Esophagus mucosa (tissue), 1 donor: ENCODE measurements at regions not wholly inside any gene's neighbourhood (a gene's known extent, or its start where the extent isn't known, plus 50 kb on each side); places are given as distances from the start of the nearest gene placed in this dataset.

Source experiments
- ATAC-seq: fragments of 200-7000 bp; cut with Tn5 transposase; one replicate; pipeline ENCODE4 v1.9.1; 2020
- donor health status: DM: yes; HTN: yes; CAD: no.

DNA sequence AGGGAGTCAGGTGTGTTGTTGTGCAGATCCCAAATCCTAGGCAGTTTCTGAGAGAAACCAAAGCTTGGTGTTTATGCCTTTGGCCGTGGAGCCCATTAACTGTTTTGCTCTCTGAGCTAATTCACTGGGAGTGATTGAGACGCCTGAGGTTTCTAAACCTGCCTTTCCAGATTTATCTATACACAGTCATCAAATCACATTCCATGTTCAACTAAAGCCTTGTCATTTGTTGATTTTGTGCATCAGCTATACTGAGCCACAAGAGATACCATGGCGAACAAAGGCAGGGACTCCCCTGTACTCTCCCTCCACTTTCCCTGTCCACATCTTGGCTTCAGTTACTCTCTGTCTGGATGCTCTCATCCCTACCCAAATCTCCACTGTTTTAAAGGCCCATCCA lies 229.7 kb upstream of the PMEPA1 start:
- ATAC-seq = peak; percentile 39

DNA sequence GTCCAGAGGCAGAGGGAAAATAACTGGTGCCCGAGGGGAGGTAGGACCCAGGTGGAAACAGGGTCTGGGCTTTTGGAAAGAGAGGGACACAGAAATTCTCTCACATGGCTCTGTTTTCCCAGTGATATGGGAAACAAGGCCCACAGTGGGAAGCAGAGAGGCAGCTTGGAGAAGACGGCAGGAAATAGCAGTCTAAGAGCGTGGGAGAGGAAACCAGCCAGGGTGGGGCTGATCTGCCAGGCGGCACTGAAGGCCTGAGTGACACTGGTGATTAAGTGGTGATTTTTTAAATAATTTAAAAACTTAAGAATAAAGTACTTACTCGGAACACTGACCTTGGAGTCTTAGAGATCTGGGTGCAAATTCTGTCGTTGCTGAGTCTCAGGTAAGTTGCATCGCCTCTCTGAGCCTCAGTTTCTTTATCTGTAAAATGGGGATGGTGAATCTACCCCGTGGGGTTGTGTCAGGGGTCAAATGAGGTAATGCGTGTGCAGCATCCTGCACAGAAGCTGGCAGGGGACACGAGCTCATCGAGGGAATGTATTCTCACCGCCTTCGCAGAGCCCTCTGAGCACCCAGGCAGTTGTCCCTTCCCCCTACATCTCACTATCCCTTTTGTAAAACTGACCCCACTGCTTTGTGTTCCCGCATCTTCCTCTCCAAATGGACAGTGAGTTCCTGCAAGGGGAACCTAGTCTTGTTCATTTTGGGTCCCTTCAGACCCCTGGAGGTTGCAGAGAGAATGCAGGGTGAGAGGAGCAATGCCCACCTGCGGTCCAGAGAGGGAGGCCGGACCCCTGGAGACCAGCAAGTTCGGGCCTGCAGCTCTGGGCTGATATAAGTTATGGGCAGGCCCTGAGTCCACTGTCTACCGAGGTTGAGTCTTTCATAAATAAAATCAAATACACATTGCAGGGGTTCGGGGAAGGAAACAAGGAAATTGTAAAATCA lies 228.6 kb upstream of the PMEPA1 start:
- no peak for ATAC-seq

DNA sequence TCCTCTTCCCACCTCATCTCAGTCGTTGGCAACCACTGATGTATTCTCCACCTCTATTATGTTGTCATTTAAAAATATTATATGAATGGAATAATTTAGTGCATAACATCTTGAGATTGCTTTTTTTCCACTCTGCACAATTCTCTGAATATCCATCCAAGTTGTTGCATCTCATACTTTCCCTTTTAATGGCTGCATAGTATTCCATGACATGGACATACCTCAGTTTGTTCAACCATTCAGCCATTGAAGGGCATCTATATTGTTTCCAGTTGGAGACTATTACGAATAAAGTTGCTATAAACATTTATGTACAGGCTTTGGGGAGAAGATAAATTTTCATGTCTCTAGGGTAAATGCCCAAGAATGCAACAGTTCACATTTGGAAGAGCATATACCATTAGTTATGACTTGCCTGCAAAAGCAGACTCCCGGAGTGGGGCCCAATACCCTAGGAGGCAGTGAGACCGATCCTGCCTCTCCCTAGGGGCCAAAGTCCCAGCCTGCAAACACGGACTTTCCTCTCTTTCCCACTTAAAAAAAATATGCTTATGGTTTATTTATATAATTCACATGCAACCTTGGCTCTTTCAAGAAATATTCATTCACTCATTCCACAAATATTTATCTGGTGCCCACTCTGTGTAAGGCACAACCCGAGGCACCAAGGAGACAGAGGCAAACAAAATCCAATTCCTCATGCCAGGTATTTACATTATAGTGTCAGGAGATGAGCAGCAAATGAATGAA lies 227.0 kb upstream of the PMEPA1 start:
- no peak for ATAC-seq

DNA sequence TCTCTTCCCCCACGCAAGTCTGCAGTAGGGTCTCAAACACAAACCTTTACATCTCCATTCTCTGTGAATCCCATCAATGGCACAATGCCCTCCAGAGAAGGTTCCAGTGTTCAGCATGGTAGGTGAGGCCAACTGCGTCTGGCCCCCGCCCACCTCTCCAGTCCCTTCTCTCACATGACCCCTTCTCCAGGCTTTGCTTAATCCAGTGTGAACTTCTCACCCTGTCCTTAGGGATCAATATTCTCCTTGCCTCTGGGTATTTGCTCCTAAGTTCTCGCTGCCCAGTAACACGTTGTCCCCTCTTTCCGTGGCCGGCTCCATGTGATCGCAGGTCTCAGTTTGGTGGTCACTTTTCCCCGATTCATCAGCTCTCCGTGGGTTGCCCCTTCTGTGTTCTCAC lies 225.1 kb upstream of the PMEPA1 start:
- ATAC-seq = no peak

DNA sequence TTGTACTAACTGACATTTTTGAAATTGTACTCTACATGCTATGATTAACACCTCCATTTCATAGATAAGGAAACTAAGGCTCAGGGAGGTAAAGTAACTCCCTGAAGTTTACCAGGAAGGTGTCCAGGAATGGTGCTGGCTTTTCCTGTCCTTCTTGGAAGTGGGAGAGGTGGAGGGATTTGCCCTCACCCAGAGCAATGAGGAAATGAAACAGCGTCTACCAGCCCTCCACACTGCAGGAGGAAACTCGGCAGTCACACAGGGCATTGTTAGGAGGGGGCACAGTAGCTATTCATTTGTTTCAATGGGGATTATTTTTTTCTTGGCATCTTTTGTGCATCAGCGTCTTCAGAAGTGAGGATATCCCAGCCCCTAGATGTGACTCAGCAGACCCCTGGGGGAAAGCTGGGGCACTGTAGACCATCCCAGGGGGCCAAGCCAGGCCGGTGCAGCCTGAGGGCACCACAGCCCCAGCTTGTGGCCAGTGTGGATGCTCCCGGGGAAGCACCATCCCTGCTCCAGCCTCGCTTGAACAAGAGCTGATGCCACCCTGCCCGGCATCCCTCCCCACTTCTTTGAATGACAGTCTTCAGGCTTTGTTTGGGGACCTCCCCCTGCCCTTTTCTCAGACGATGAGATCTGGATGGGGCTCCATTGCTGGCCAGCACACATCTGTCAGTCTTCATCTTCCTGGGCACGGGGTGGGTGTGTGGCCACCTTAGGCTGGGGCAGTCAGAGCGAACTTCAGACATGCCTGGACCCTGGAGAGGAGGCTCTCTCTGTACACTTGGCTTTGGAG lies 224.4 kb upstream of the PMEPA1 start:
- ATAC-seq = no peak

DNA sequence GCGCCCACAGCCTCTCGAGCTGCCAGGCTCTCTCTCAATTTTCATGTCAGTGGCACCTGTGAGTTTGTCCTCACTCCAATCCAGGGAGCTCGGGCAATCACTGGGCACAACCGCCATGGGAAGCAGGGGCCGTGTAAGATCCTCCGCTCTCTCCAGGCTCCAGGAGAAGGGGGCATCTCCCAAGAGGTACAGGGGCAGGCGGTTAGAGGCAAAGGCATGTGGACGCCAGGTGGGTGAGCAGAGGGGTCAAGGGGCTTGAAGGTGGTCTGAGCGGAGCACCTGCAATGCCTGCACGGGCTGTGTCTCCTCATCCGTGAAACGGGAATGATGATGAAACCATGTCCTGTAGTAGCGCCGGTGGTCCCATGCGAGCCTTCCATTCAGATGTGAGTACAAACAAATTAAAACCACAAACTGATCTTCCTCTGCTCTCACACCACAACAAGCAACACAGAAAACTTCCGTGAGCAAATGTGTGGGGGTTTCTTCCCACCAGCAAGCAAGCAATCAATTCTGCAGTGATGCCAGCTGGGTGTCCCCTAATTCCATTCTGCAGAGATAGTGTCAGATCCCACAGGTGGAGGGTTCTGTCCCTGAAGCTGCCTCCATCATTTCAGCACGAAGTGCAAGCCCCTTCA lies 222.5 kb upstream of the PMEPA1 start:
- no peak for ATAC-seq

DNA sequence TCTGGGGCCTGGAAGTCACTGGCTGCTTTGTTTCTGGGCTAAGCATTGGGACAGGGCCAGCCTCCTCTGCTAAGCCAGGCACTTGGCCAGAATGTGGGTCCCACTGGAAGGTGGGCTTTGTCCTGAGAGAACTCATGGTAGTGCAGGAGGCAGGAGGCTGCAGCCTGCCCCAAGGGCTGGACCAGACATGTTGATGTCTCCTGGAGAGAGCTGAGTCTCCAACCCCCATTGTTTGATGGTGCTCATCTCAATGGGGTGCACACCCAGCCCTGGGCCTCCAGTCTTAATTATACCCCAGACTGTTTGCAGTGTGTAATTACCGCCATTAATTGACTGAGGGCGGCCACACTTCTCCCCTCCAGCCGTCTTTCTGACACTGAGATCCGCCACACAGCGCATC lies 220.5 kb upstream of the PMEPA1 start:
- no peak for ATAC-seq

DNA sequence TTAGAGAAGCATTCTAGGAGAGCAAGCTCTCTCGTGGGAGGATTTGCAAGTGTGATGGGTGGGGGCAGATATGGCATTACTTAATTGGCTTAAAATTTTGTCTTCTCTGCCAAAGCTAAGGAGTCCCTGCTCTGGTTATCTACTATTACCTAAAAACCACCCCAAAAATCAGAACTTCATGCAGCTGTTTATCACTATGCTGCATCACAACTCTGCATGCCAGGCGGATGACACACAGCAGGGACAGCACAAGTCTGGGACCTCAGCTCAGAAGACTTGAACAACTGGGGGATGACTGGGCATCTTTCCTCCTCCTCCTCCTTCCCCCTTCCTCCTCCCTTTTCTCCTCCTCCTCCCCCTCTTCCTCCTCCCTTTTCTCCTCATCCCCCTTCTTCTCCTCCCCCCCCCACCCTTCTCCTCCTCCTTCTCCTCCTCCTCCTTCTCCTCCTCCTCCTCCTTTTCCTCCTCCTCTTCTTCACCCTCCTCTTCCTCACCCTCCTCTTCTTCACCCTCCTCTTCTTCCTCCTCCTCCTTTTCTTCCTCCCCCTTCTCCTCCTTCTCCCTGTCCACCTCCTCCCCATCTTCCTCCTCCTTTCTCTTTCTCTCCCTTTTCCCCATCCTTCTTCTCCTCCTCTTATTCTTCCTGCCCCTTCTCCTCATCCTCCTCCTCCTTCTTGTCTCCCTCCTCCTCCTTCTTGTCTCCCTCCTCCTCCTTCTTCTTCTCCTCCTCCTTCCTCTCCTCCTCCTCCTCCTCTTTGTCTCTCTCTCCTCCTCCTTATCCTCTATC lies 218.6 kb upstream of the PMEPA1 start:
- ATAC-seq = no peak

DNA sequence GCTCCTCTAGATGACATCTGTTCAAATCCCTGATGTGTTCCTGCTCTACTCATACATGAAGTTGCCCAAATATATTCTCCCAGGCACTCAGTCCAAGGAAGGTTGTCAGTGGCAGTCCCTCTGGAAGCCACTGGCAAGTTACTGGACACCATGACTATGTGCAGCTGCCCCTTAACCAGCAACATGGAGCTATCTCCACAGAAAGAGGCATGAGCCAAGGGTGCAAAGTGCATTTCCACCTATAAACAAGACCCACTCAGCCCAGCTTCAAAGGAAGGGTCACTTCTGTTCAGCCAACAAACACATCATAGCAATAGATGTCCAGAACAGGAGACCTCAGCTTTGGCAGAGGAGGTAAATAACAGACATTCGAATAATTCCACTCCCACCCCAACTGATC lies 217.6 kb upstream of the PMEPA1 start:
- ATAC-seq = no peak

DNA sequence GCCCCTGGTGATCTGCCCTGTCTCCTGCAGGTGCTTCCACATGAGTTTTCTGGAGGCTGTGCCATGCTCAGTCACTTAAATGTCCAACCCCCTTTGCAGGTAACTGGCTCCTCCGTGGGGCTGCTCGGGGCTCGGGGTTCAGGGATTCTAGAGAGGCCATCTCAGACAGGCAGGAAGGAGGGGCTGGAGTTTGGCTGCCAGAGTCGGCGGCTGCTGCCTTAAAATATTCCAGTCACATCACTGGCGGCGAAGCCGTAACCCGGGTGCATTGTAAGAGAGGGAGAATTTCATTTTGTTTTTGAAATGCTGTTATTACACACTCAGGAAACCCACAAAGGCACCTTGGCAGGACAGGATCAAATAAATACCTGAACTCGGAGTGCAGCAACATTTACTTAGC lies 212.9 kb upstream of the PMEPA1 start:
- ATAC-seq = no peak

DNA sequence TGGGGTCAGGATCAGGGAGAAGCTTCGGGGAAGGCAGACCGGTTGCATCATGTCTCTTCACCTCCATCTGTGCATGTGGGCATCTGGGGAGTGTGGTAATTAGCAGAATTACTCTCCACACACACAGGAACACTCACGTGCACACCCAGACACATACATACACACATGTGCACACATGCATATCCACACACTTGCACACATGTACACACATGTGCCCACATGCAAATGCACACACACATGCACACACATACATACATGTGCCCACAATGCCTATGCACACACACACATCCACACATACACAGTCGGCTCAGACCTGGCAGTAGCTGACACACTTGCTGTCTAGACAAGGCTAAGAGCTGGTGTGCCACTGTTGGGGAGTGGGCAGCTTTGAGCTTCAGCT lies 212.3 kb upstream of the PMEPA1 start:
- ATAC-seq = no peak

DNA sequence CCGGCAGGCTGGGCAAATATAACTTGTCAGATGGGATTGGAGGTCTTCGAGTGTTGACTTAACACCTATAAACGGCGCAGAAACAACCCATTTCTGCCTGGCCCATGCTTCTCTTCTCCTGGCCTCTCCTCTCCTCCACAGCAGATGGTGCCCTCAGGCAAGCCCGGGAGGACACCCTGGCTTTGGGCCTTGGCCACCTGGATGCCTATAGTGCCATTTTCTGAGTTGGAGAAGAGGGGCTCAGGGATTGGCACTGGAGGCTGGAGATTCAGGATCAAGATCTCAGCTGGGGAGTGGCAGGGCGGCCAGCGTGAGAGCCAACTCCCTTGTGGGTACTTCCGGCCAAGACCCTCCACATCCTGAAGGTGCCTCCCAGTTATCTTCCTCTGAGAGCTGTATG lies 211.9 kb upstream of the PMEPA1 start:
- no peak for ATAC-seq

DNA sequence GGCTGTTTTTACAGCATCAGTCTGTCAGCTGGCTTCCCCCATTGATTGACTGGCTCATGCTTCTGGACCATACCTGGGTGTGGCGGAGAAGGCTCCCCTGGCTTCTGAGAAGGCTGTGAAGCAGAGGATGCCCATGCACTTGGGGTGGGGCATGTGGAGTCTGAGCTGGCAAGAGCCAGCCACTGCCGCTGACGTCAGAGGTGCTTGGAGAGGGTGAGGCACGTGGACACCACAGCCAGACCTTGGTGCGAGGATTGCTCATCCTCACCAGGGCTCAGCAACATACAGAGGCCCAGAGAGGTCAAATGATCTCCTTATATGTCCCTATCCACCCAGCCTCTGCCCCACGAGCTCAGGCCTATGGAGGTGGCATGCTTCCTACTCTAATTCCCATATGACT lies 211.2 kb upstream of the PMEPA1 start:
- ATAC-seq = no peak

DNA sequence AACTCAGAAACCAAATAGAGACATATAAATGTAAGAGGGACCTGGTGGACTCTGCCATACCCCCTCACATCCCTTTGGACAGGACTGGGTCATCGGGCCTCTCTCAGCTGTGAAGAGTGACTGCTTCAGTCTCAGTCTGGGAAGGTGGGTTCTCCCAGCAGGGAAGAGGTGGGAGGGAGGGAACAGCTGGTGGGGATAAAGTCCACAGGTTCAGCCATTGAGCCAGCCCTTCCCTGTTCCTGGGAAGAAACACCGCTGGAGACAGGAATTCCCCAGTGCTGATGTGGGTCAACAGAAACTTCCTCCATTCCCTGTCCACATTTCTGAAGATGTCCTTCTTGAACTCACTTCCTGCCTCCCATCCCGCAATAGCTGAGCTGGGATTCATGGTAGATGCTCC lies 209.2 kb upstream of the PMEPA1 start:
- no peak for ATAC-seq

DNA sequence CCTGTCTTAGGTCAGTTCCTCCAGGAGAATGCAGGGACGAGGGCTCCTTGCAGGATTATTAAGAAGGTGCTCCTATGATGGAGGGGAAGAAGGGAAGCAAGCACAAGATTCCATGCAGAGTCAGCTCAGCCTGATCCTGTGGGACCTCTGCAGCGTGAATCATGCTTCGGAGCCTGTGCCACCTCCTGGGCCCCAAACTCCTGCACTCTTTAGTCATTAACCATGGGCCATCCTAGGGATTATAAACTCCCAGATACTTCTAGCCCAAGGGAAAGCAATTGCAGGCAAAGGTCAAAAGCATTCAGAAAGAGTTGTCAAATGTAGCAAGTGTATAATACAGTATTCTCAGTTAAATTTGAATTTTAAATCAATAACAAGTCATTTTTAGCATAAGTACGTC lies 208.7 kb upstream of the PMEPA1 start:
- no peak for ATAC-seq

DNA sequence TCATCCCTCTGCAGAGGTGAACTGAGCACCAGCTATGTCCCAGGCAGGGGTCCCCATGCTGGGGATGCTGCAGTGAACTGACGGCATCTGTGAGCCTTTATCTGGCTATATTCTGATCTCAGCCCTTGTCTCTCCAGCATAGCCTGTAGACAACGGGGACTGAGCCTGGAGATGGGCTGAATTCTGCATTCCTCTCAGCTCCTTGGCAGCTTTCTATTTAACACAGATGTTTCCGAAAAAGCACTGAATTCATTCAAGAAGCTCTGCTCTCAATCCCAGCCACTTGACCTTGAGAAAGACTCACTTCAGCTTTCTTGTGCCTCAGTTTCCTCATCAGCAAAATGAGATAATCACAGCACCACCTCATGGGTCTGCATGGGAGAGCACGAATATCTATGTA lies 204.4 kb upstream of the PMEPA1 start:
- no peak for ATAC-seq

DNA sequence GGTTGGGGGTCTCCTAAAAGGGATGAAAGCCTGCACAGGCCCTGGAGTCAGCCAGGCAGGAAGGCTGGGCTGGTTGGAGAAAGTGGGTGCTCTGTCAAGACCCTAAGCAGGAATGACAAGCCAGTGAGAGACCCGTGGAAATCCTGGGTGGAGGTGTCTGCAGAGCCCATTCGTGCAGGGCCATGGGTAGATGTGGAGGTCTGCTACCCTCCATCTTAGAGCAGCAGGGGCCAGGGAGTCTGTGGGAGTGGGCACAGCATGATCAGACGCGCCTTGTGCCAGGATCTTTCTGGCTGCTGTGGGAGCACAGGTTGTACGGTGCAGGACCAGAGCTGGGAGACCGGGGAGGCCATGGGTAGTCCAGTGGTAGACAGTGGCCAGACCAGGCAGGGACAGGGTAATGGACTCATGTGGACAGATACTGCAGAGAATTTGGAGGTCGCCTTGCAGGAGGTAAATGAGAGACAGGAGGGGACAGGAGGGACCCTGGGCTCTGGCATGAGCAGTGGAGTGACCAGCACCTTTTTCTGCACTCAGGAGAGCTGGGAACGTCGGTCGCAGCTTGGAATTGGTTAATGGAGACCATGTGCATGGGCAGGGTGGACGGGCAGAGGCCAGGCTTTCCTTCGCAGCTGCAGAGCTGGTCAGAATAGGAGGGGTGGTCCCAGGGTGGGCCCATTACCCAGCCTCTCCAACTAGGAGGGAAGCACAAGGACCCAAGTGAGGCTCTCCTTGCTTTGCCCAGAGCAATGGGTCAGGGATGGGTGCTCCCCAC lies 203.5 kb upstream of the PMEPA1 start:
- no peak for ATAC-seq

DNA sequence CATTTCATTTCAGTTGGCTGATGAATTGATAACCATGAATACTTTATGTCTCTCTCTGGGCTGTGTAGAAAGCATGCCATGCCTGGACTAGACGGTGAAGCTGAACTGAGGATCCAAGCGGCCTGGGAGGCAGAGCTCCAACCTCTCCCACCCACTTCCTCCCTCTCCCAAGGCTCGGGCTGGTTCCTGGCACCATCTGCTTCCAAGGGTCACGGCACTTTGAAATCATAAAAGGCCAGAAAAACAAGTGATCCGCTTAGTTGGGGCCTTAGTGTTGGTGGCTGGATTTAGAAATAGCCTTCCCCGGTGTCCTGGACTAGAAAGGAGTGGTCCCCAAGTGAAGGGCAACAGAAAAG lies 202.4 kb upstream of the PMEPA1 start:
- ATAC-seq = no peak

DNA sequence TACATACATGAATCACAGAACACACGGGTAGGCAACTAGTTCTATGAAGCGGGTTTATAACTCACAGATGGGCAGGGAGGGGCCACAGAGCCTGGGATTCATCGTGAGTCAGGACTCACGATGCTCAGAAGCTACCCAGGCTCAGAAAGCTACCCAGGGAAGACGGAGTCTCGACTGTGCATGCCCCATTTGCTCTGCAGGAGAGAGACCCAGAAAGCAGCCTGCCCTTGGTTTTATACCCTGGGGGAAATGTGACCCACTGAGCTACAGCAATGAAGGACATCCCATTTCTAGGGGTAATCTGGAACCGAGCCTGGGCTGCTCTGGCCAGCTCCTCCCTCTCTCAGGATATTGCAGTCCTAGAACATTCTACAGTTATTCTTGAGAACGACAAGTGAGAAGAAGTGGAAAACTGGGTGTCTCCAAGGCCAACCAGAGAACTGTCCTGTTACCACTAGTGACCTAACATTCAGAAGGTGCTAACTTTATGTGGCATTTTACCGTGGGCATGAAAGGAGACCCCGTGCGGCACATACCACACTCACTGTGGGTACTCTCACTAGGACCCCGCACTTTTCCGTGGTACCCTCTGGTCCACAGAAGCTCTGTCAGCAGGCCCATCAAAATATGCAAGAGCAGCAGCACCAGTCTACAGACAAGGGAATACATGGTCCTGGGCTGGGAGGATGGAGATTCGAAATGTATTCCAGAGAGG lies 201.9 kb upstream of the PMEPA1 start:
- no peak for ATAC-seq

DNA sequence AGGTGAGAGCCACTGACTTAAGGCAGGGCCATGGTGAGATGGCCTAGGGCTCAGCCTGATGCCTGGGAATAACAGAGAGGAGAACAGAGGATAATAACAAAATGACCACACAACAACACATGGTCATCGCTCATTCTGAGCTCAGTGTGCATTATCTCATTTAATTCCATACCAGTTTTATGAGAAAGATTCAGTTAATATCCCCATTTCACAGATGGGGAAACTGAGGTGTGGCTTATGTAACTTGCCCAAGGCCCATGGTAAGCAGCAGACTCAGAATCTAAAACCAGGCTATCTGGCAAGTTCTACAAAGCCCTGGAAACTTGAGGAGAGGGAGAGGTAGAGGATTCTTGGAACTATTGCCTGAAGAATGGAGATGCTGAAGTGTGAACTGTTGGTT lies 200.9 kb upstream of the PMEPA1 start:
- no peak for ATAC-seq
